ENCODE measurements at regions not wholly inside any gene's neighbourhood (a gene's known extent, or its start where the extent isn't known, plus 50 kb on each side); places are given as distances from the start of the nearest gene placed in this dataset.

GRCh38 chr4:96039217-96039616 is 199.3 kb downstream of the PDHA2 start:
- DNase-seq (no peak), ATAC-seq (no peak)
- intact Hi-C loops (cut with DNase I; ENCODE audit: low total_unique reads) (no loop called here), in situ Hi-C loops (cut with MboI; ENCODE audit: low sequenced_read_pairs in 4 of 4) (no loop called here)
- Histone ChIP-seq H3K27me3 (no peaks in the 10 kb centered on the region), H3K4me3 (no peak overlapping the region), H3K27ac (no peak overlapping the region), H3K4me1 (no peaks in the 10 kb centered on the region), H3K9me3 (no peaks in the 10 kb centered on the region), H3K36me3 (no peaks in the 10 kb centered on the region)
- TF ChIP-seq POLR2A (IDR thresholded peaks at IDR 0.05) = no peak
- TF ChIP-seq, protein P1, sequence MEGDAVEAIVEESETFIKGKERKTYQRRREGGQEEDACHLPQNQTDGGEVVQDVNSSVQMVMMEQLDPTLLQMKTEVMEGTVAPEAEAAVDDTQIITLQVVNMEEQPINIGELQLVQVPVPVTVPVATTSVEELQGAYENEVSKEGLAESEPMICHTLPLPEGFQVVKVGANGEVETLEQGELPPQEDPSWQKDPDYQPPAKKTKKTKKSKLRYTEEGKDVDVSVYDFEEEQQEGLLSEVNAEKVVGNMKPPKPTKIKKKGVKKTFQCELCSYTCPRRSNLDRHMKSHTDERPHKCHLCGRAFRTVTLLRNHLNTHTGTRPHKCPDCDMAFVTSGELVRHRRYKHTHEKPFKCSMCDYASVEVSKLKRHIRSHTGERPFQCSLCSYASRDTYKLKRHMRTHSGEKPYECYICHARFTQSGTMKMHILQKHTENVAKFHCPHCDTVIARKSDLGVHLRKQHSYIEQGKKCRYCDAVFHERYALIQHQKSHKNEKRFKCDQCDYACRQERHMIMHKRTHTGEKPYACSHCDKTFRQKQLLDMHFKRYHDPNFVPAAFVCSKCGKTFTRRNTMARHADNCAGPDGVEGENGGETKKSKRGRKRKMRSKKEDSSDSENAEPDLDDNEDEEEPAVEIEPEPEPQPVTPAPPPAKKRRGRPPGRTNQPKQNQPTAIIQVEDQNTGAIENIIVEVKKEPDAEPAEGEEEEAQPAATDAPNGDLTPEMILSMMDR (IDR thresholded peaks at IDR 0.05 in 4 of 5, conservative IDR thresholded peaks at IDR 0.05 in 1 of 5) = no peak

DNA sequence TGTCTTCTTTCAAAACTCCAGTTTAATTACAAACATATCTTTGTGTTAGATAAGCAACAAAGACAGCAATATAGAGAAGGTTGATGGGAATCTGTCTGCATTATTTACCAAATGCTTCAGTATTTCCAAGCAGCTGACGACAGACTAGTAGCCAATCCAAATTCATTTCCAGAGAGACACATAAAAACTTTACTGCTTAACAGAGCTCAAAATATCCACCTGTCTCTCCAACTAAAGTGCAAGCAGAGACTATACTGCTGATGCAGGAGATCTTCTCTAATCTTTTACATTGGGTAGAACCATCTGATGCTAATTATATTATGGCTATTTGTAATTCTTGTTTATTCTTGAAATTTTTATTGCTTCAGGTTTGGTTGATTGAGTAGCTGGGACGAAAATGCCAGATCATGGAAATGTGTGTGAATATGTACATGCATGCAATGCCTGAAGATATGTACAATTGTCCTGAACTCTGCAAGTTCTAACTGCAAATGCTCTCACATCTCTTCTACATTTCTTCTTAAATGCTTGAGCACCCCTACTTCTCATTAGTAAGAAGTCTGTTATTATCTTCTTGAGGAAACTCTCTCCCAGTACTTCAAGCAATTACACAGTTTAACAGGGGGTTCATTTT is 200.0 kb downstream of the PDHA2 start:
- intact Hi-C loops (cut with DNase I; ENCODE audit: low total_unique reads) = no loop called here
- no peak for ATAC-seq

GRCh38 chr4:96044971-96045370 is 205.1 kb downstream of the PDHA2 start:
- no peak overlapping the region for H3K27ac ChIP-seq
- H3K9me3 ChIP-seq = no peaks in the 10 kb centered on the region
- H3K36me3 ChIP-seq = no peaks in the 10 kb centered on the region
- ATAC-seq (no peak), DNase-seq (no peak)
- in situ Hi-C loops (cut with MboI; ENCODE audit: low sequenced_read_pairs in 4 of 4) (no loop called here), intact Hi-C loops (cut with DNase I; ENCODE audit: low total_unique reads) (no loop called here)
- no peaks in the 10 kb centered on the region for H3K4me1 ChIP-seq
- no peak for TF ChIP-seq POLR2A (IDR thresholded peaks at IDR 0.05)
- TF ChIP-seq, protein P1 (IDR thresholded peaks at IDR 0.05 in 4 of 5, conservative IDR thresholded peaks at IDR 0.05 in 1 of 5) = no peak
- H3K4me3 ChIP-seq = no peak overlapping the region
- no peaks in the 10 kb centered on the region for H3K27me3 ChIP-seq

More for the DNA sequence above, 200.0 kb downstream of the PDHA2 start:
- Histone ChIP-seq H3K4me3 (no peak overlapping the region), H3K27me3 (no peaks in the 10 kb centered on the region), H3K27ac (no peak overlapping the region), H3K36me3 (no peaks in the 10 kb centered on the region), H3K9me3 (no peaks in the 10 kb centered on the region), H3K4me1 (no peaks in the 10 kb centered on the region)
- no peak for DNase-seq
- no peak for TF ChIP-seq POLR2A (IDR thresholded peaks at IDR 0.05)
- TF ChIP-seq, protein P1 (IDR thresholded peaks at IDR 0.05 in 4 of 5, conservative IDR thresholded peaks at IDR 0.05 in 1 of 5) = no peak
- in situ Hi-C loops (cut with MboI; ENCODE audit: low sequenced_read_pairs in 4 of 4) = no loop called here

DNA sequence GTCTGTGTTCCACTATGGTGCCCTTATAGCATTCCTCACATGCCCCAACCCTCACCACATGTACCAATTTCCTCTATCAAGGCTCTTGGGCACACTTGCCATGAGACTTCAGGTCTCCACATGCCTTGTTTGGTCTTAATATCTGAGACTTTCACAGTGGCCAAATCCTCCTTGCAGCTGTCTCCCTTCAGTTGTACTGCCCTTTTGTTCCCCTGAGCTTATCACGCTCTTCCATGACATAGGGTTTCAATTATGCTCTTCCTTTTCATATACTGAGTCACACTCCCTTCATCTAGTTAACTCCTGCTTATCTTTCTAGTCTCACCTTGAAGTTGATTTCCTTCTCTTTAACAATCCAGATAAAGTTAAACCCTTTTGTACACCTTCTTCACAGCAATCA is 212.9 kb downstream of the PDHA2 start:
- DNase-seq = no peak
- no peaks in the 10 kb centered on the region for H3K9me3 ChIP-seq
- intact Hi-C loops (cut with DNase I; ENCODE audit: low total_unique reads) = no loop called here
- TF ChIP-seq, protein P1 (IDR thresholded peaks at IDR 0.05 in 4 of 5, conservative IDR thresholded peaks at IDR 0.05 in 1 of 5) = no peak
- TF ChIP-seq POLR2A (IDR thresholded peaks at IDR 0.05) = no peak
- no peak for ATAC-seq
- no peak overlapping the region for H3K27ac ChIP-seq
- no peaks in the 10 kb centered on the region for H3K36me3 ChIP-seq
- H3K27me3 ChIP-seq = no peaks in the 10 kb centered on the region
- no peaks in the 10 kb centered on the region for H3K4me1 ChIP-seq
- in situ Hi-C loops (cut with MboI; ENCODE audit: low sequenced_read_pairs in 4 of 4) = no loop called here
- no peak overlapping the region for H3K4me3 ChIP-seq
